ENCODE measurements at regions not wholly inside any gene's neighbourhood (a gene's known extent, or its start where the extent isn't known, plus 50 kb on each side); places are given as distances from the start of the nearest gene placed in this dataset.
"Not testable (repeated sequence)": the region's sequence is repeated elsewhere in the genome, so short reads cannot be mapped to it uniquely, and the experiment has no call there.

GRCh38 chr14:37669242-37669641 lies 73.8 kb downstream of the TTC6 start:
- Mint-ChIP-seq H3K9me3 (peaks cover 0 to 11% (median 5%) of the 10 kb centered on the region in 7 donors), H3K27ac (no peak overlapping the region), H3K4me3 (no peak overlapping the region), H3K27me3 (no peaks in the 10 kb centered on the region), H3K36me3 (no peaks in the 10 kb centered on the region), H3K4me1 (no peaks in the 10 kb centered on the region)
- H3K9me3 ChIP-seq (ENCODE audit: control insufficient read depth in 2 of 2, low read length in 2 of 2), result no peaks in the 10 kb centered on the region
- H3K4me1 ChIP-seq (ENCODE audit: control insufficient read depth, insufficient read depth, low read length, poor library complexity, severe bottlenecking), result no peaks in the 10 kb centered on the region
- H3K27me3 ChIP-seq (ENCODE audit: control insufficient read depth, insufficient read depth, low read length), result no peaks in the 10 kb centered on the region
- H3K27ac ChIP-seq (ENCODE audit: insufficient read depth, low read length, poor library complexity, severe bottlenecking), result no peak overlapping the region
- no peaks in the 10 kb centered on the region for H3K36me3 ChIP-seq (ENCODE audit: control insufficient read depth, insufficient read depth, low read length)
- ATAC-seq (ENCODE audit: low read depth in 2 of 2), result no peak
- H3K4me3 ChIP-seq (ENCODE audit: low read depth, low read length), result no peak overlapping the region
- no peak for DNase-seq

DNA sequence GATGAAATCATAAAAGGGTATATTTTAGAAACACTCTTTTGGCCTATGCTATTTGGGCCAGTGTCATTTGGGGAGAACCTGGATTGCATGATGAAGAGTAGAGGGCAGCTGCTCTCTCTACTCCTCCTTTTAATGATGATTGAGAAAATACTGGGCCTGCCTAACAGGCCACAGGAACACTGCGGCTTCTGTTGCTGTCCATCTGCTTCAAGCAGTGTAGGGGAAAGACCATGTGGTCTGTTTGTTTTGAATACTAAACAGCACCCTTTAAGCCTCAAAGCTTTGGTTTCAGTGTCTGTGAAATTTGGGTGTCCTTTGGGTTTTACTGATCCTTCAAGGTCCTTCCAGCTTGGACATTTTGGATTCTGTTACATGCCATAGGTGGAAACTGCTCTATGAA lies 78.0 kb downstream of the TTC6 start:
- Mint-ChIP-seq H3K4me3 (no peak overlapping the region), H3K27ac (no peak overlapping the region), H3K9me3 (peaks cover 0 to 8% (median 2%) of the 10 kb centered on the region in 7 donors), H3K27me3 (no peaks in the 10 kb centered on the region), H3K36me3 (no peaks in the 10 kb centered on the region), H3K4me1 (no peaks in the 10 kb centered on the region)
- ATAC-seq (ENCODE audit: low read depth in 2 of 2) (no peak), DNase-seq (no peak)
- Histone ChIP-seq H3K9me3 (ENCODE audit: control insufficient read depth in 2 of 2, low read length in 2 of 2) (no peaks in the 10 kb centered on the region), H3K27ac (ENCODE audit: insufficient read depth, low read length, poor library complexity, severe bottlenecking) (no peak overlapping the region), H3K27me3 (ENCODE audit: control insufficient read depth, insufficient read depth, low read length) (no peaks in the 10 kb centered on the region), H3K4me1 (ENCODE audit: control insufficient read depth, insufficient read depth, low read length, poor library complexity, severe bottlenecking) (no peaks in the 10 kb centered on the region), H3K4me3 (ENCODE audit: low read depth, low read length) (no peak overlapping the region), H3K36me3 (ENCODE audit: control insufficient read depth, insufficient read depth, low read length) (no peaks in the 10 kb centered on the region)

GRCh38 chr14:37678916-37679315 lies 83.5 kb downstream of the TTC6 start:
- no peaks in the 10 kb centered on the region for H3K36me3 Mint-ChIP-seq
- no peak overlapping the region for H3K4me3 Mint-ChIP-seq
- Histone ChIP-seq H3K4me3 (ENCODE audit: low read depth, low read length) (no peak overlapping the region), H3K36me3 (ENCODE audit: control insufficient read depth, insufficient read depth, low read length) (no peaks in the 10 kb centered on the region), H3K27ac (ENCODE audit: insufficient read depth, low read length, poor library complexity, severe bottlenecking) (no peak overlapping the region), H3K27me3 (ENCODE audit: control insufficient read depth, insufficient read depth, low read length) (no peaks in the 10 kb centered on the region), H3K4me1 (ENCODE audit: control insufficient read depth, insufficient read depth, low read length, poor library complexity, severe bottlenecking) (no peaks in the 10 kb centered on the region), H3K9me3 (ENCODE audit: control insufficient read depth in 2 of 2, low read length in 2 of 2) (no peaks in the 10 kb centered on the region)
- peaks cover 0 to 11% (median 2%) of the 10 kb centered on the region in 7 donors for H3K9me3 Mint-ChIP-seq
- no peak overlapping the region for H3K27ac Mint-ChIP-seq
- DNase-seq, result no peak
- H3K27me3 Mint-ChIP-seq, result no peaks in the 10 kb centered on the region
- no peak for ATAC-seq (ENCODE audit: low read depth in 2 of 2)
- H3K4me1 Mint-ChIP-seq, result no peaks in the 10 kb centered on the region

DNA sequence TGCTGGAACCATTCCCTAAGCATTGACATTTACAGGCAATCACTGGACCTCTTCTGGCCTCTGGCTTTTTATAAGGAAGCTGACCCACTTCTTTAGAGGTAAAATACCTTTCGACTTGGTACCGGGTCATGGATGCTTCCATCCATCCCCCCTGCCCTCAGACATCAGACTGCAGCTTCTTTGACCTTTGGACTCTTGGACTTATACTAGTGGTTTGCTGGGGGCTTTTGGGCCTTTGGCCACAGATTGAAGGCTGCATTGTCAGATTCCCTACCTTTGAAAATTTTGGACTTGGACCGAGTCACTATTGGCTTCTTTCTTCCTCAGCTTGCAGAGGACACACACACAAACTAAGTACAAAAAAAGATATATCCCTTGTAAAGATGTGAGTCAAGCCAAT lies 86.1 kb downstream of the TTC6 start:
- H3K4me3 Mint-ChIP-seq, result no peak overlapping the region
- H3K9me3 Mint-ChIP-seq, result peaks cover 0 to 11% (median 4%) of the 10 kb centered on the region in 7 donors
- Histone ChIP-seq H3K9me3 (ENCODE audit: control insufficient read depth in 2 of 2, low read length in 2 of 2) (no peaks in the 10 kb centered on the region), H3K27ac (ENCODE audit: insufficient read depth, low read length, poor library complexity, severe bottlenecking) (no peak overlapping the region), H3K4me1 (ENCODE audit: control insufficient read depth, insufficient read depth, low read length, poor library complexity, severe bottlenecking) (no peaks in the 10 kb centered on the region), H3K4me3 (ENCODE audit: low read depth, low read length) (no peak overlapping the region), H3K27me3 (ENCODE audit: control insufficient read depth, insufficient read depth, low read length) (no peaks in the 10 kb centered on the region), H3K36me3 (ENCODE audit: control insufficient read depth, insufficient read depth, low read length) (no peaks in the 10 kb centered on the region)
- H3K27me3 Mint-ChIP-seq, result no peaks in the 10 kb centered on the region
- H3K4me1 Mint-ChIP-seq, result no peaks in the 10 kb centered on the region
- no peaks in the 10 kb centered on the region for H3K36me3 Mint-ChIP-seq
- no peak for DNase-seq
- no peak for ATAC-seq (ENCODE audit: low read depth in 2 of 2)
- no peak overlapping the region for H3K27ac Mint-ChIP-seq

- not testable (repeated sequence) for DNase-seq; H3K27me3 ChIP-seq (ENCODE audit: control insufficient read depth, insufficient read depth, low read length); ATAC-seq (ENCODE audit: low read depth in 2 of 2); H3K4me3 ChIP-seq (ENCODE audit: low read depth, low read length); H3K27me3 Mint-ChIP-seq; H3K27ac Mint-ChIP-seq; H3K27ac ChIP-seq (ENCODE audit: insufficient read depth, low read length, poor library complexity, severe bottlenecking); H3K4me3 Mint-ChIP-seq; H3K4me1 Mint-ChIP-seq; H3K36me3 ChIP-seq (ENCODE audit: control insufficient read depth, insufficient read depth, low read length); H3K36me3 Mint-ChIP-seq; H3K4me1 ChIP-seq (ENCODE audit: control insufficient read depth, insufficient read depth, low read length, poor library complexity, severe bottlenecking); H3K9me3 ChIP-seq (ENCODE audit: control insufficient read depth in 2 of 2, low read length in 2 of 2)
- peaks cover 0 to 20% (median 11%) of the 10 kb centered on the region in 7 donors for H3K9me3 Mint-ChIP-seq
Observed at GRCh38 chr14:37692680-37693079, 97.3 kb downstream of the TTC6 start.

DNA sequence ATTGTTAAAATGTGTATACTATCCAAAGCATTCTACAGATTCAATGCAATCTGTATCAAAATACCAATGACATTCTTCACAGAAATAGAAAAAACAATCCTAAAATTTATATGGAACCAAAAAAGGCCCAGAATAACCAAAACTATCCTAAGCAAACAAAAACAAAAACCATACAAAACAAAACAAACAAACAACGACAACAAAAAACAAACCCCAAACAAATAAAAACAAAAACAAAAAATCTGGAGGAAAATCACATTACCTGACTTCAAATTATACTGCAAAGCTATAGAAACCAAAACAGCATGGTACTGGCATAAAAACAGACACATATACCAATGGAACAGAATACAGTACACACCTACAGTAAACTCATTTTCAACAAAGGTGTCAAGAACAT lies 98.0 kb downstream of the TTC6 start:
- not testable (repeated sequence) for H3K27me3 Mint-ChIP-seq; H3K36me3 ChIP-seq (ENCODE audit: control insufficient read depth, insufficient read depth, low read length); H3K4me1 Mint-ChIP-seq; H3K27me3 ChIP-seq (ENCODE audit: control insufficient read depth, insufficient read depth, low read length); H3K9me3 ChIP-seq (ENCODE audit: control insufficient read depth in 2 of 2, low read length in 2 of 2); H3K27ac ChIP-seq (ENCODE audit: insufficient read depth, low read length, poor library complexity, severe bottlenecking); H3K4me1 ChIP-seq (ENCODE audit: control insufficient read depth, insufficient read depth, low read length, poor library complexity, severe bottlenecking); H3K27ac Mint-ChIP-seq; DNase-seq; H3K36me3 Mint-ChIP-seq; ATAC-seq (ENCODE audit: low read depth in 2 of 2); H3K4me3 Mint-ChIP-seq; H3K4me3 ChIP-seq (ENCODE audit: low read depth, low read length)
- H3K9me3 Mint-ChIP-seq, result peaks cover 0 to 20% (median 10%) of the 10 kb centered on the region in 7 donors

DNA sequence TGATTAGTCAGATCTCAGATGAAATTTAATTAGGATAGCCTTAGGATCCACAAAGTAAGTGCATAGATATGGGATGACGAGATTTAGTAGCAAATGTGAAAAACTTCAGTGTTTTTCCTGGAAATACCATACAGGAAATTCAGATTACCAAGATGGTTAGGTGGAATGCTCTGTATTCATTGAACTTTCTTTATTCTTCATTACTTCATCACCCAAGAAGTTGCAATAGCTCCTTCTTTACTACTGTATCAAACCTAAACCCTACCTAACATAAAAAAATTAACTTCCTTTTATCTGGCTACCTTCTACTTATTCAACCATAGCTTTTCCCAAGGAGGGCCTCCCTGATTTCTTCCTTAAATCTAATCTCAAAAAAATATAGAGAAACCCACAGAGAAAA lies 100.4 kb downstream of the TTC6 start:
- no peak overlapping the region for H3K4me3 ChIP-seq (ENCODE audit: low read depth, low read length)
- no peaks in the 10 kb centered on the region for H3K36me3 ChIP-seq (ENCODE audit: control insufficient read depth, insufficient read depth, low read length)
- H3K9me3 ChIP-seq (ENCODE audit: control insufficient read depth in 2 of 2, low read length in 2 of 2), result no peaks in the 10 kb centered on the region
- peaks cover under 1 to 20% (median 10%) of the 10 kb centered on the region in 7 donors for H3K9me3 Mint-ChIP-seq
- H3K27ac ChIP-seq (ENCODE audit: insufficient read depth, low read length, poor library complexity, severe bottlenecking), result no peak overlapping the region
- no peak overlapping the region for H3K27ac Mint-ChIP-seq
- H3K27me3 Mint-ChIP-seq, result no peaks in the 10 kb centered on the region
- H3K4me1 Mint-ChIP-seq, result no peaks in the 10 kb centered on the region
- no peaks in the 10 kb centered on the region for H3K36me3 Mint-ChIP-seq
- H3K4me3 Mint-ChIP-seq, result no peak overlapping the region
- ATAC-seq (ENCODE audit: low read depth in 2 of 2) (no peak), DNase-seq (no peak)
- no peaks in the 10 kb centered on the region for H3K4me1 ChIP-seq (ENCODE audit: control insufficient read depth, insufficient read depth, low read length, poor library complexity, severe bottlenecking)
- H3K27me3 ChIP-seq (ENCODE audit: control insufficient read depth, insufficient read depth, low read length), result no peaks in the 10 kb centered on the region

GRCh38 chr14:37697489-37698121 lies 102.2 kb downstream of the TTC6 start:
- no peak overlapping the region for H3K4me3 Mint-ChIP-seq
- ATAC-seq (ENCODE audit: low read depth in 2 of 2), result no peak
- no peaks in the 10 kb centered on the region for H3K4me1 Mint-ChIP-seq

More at GRCh38 chr14:37697489-37698121, 102.2 kb downstream of the TTC6 start:
- Histone ChIP-seq H3K27me3 (ENCODE audit: control insufficient read depth, insufficient read depth, low read length) (no peaks in the 10 kb centered on the region), H3K4me3 (ENCODE audit: low read depth, low read length) (no peak overlapping the region), H3K4me1 (ENCODE audit: control insufficient read depth, insufficient read depth, low read length, poor library complexity, severe bottlenecking) (no peaks in the 10 kb centered on the region), H3K36me3 (ENCODE audit: control insufficient read depth, insufficient read depth, low read length) (no peaks in the 10 kb centered on the region), H3K9me3 (ENCODE audit: control insufficient read depth in 2 of 2, low read length in 2 of 2) (no peaks in the 10 kb centered on the region), H3K27ac (ENCODE audit: insufficient read depth, low read length, poor library complexity, severe bottlenecking) (no peak overlapping the region)
- no peak for DNase-seq
- H3K36me3 Mint-ChIP-seq, result no peaks in the 10 kb centered on the region
- H3K27ac Mint-ChIP-seq, result no peak overlapping the region
- peaks cover 2 to 20% (median 5%) of the 10 kb centered on the region in 7 donors for H3K9me3 Mint-ChIP-seq
- no peaks in the 10 kb centered on the region for H3K27me3 Mint-ChIP-seq

Data from CD4-positive, CD25-positive, alpha-beta regulatory T cell (primary cell).